Trophoblast cell (in vitro differentiated cells and primary cell): ENCODE measurements at regions not wholly inside any gene's neighbourhood (a gene's known extent, or its start where the extent isn't known, plus 50 kb on each side); places are given as distances from the start of the nearest gene placed in this dataset.

Experiments
- DNase-seq, 2 donors: peaks; one replicate each; pipeline ENCODE4 v3.0.0-alpha.2; 2016
- H2AFZ ChIP-seq: 2 replicates; pipeline ENCODE4 v1.6.1; 2013; ENCODE audit warnings: low read length, moderate library complexity, mild to moderate bottlenecking; ENCODE audit not compliant: insufficient read depth, poor library complexity
- H2AK5ac ChIP-seq: 2 replicates; pipeline ENCODE4 v1.6.1; 2013; ENCODE audit warnings: mild to moderate bottlenecking, low read length
- H2BK120ac ChIP-seq: 2 replicates; pipeline ENCODE4 v1.6.1; 2013; ENCODE audit warnings: low read length, mild to moderate bottlenecking, moderate library complexity; ENCODE audit not compliant: insufficient read depth, poor library complexity
- H2BK12ac ChIP-seq: 2 replicates; pipeline ENCODE4 v1.6.1; 2013; ENCODE audit warnings: mild to moderate bottlenecking, low read length, moderate library complexity
- H2BK5ac ChIP-seq: 2 replicates; pipeline ENCODE4 v1.6.1; 2013; ENCODE audit warnings: low read length, low read depth, moderate library complexity, mild to moderate bottlenecking; ENCODE audit not compliant: poor library complexity
- H3K14ac ChIP-seq: 2 replicates; pipeline ENCODE4 v1.6.1; 2013; ENCODE audit warnings: mild to moderate bottlenecking, low read length
- H3K18ac ChIP-seq: 2 replicates; pipeline ENCODE4 v1.6.1; 2013; ENCODE audit warnings: mild to moderate bottlenecking, low read length
- H3K23ac ChIP-seq: 2 replicates; pipeline ENCODE4 v1.6.1; 2013; ENCODE audit warnings: low read length
- H3K27ac ChIP-seq: 2 replicates; pipeline ENCODE4 v1.5.1; 2013; ENCODE audit warnings: low read depth, mild to moderate bottlenecking, inconsistent platforms, low read length, moderate library complexity
- H3K27me3 ChIP-seq: 2 replicates; pipeline ENCODE4 v1.6.1; 2013; ENCODE audit warnings: inconsistent platforms, mild to moderate bottlenecking, low read length, moderate library complexity; ENCODE audit not compliant: insufficient read depth
- H3K36me3 ChIP-seq, 2 experiments: 1 replicate in 1 of 2; 2 replicates in 1 of 2; pipeline ENCODE4 v1.6.1; 2013; ENCODE audit warnings: low read length in 2 of 2, mild to moderate bottlenecking in 2 of 2, moderate library complexity in 1 of 2; ENCODE audit not compliant: insufficient read depth in 2 of 2, control insufficient read depth in 1 of 2
- H3K4ac ChIP-seq: 2 replicates; pipeline ENCODE4 v1.6.1; 2013; ENCODE audit warnings: low read depth, mild to moderate bottlenecking, low read length, moderate library complexity
- H3K4me1 ChIP-seq, 2 experiments: 1 replicate in 1 of 2; 2 replicates in 1 of 2; pipeline ENCODE4 v1.6.1; 2013; ENCODE audit warnings: low read length in 2 of 2, mild to moderate bottlenecking in 2 of 2, moderate library complexity in 1 of 2; ENCODE audit not compliant: insufficient read depth in 2 of 2, control insufficient read depth in 1 of 2
- H3K4me2 ChIP-seq: 2 replicates; pipeline ENCODE4 v1.6.1; 2013; ENCODE audit warnings: inconsistent platforms, mild to moderate bottlenecking, low read length, moderate library complexity
- H3K4me3 ChIP-seq: 2 replicates; pipeline ENCODE4 v1.5.1; 2013; ENCODE audit warnings: mild to moderate bottlenecking, low read depth, low read length, inconsistent platforms
- H3K79me1 ChIP-seq: one replicate; pipeline ENCODE4 v1.6.1; 2013; ENCODE audit warnings: low read length
- H3K79me2 ChIP-seq: 2 replicates; pipeline ENCODE4 v1.6.1; 2013; ENCODE audit warnings: low read length, mild to moderate bottlenecking; ENCODE audit not compliant: control insufficient read depth, insufficient read depth, poor library complexity
- H3K9ac ChIP-seq: 2 replicates; pipeline ENCODE4 v1.6.1; 2013; ENCODE audit warnings: mild to moderate bottlenecking, low read length
- H3K9me3 ChIP-seq: 2 replicates; pipeline ENCODE4 v1.6.1; 2013; ENCODE audit warnings: low read depth, mild to moderate bottlenecking, control low read depth, inconsistent platforms, low read length; ENCODE audit not compliant: insufficient read depth
- H4K12ac ChIP-seq: 2 replicates; pipeline ENCODE4 v1.6.1; 2013; ENCODE audit warnings: low read depth, mild to moderate bottlenecking, low read length, moderate library complexity
- H4K8ac ChIP-seq: 2 replicates; pipeline ENCODE4 v1.6.1; 2013; ENCODE audit warnings: low read depth, mild to moderate bottlenecking, low read length, moderate library complexity
- H4K91ac ChIP-seq: one replicate; pipeline ENCODE4 v1.6.1; 2013; ENCODE audit warnings: low read depth, mild to moderate bottlenecking, low read length, moderate library complexity
- WGBS: extraction: QIAGEN DNeasy Blood & Tissue Kit; methylation state at CpG from one replicate; pipeline ENCODE4 v1.1.7; 2013; ENCODE audit warnings: missing lambda C conversion rate; ENCODE audit not compliant: insufficient read length, insufficient coverage; ENCODE audit errors: extremely low coverage; 5-methylcytosine and 5-hydroxymethylcytosine counted together

DNA sequence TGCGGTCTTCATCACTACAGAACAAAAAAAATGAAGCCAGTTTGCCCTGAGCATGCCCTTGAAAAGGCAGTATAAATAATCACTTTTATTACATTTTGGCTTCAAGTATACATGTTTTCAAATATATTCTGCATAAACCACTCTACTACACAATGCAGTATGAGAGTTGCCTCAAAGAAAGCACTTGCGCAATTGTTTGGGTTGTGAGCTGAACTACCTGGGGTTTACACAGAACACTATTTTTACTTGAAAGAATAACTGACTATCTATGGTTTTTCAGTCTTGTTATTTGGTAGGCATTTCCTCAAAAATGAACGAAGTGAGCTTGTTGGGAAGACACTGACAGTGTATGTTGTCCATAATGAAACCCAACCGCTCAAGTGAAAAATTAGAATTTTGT is 264.4 kb upstream of the KLF12 start:
- H2BK120ac ChIP-seq = no peak overlapping the region
- no peak overlapping the region for H2AFZ ChIP-seq
- no peak overlapping the region for H2AK5ac ChIP-seq
- H3K79me2 ChIP-seq = no peaks in the 10 kb centered on the region
- no peak for DNase-seq
- no peak overlapping the region for H3K14ac ChIP-seq
- no peak overlapping the region for H3K9ac ChIP-seq
- H3K4ac ChIP-seq = no peak overlapping the region
- H3K36me3 ChIP-seq = no peaks in the 10 kb centered on the region
- no peak overlapping the region for H3K18ac ChIP-seq
- no peak overlapping the region for H4K91ac ChIP-seq
- no peak overlapping the region for H2BK5ac ChIP-seq
- no peaks in the 10 kb centered on the region for H3K9me3 ChIP-seq
- no CpG with 5 or more reads among the region's 4 CpGs for WGBS
- H3K79me1 ChIP-seq = no peaks in the 10 kb centered on the region
- no peaks in the 10 kb centered on the region for H3K27me3 ChIP-seq
- no peaks in the 10 kb centered on the region for H3K4me1 ChIP-seq
- no peak overlapping the region for H4K12ac ChIP-seq
- H3K27ac ChIP-seq = no peak overlapping the region
- H3K23ac ChIP-seq = no peak overlapping the region
- no peak overlapping the region for H3K4me2 ChIP-seq
- H4K8ac ChIP-seq = no peak overlapping the region
- H2BK12ac ChIP-seq = no peak overlapping the region
- no peak overlapping the region for H3K4me3 ChIP-seq

DNA sequence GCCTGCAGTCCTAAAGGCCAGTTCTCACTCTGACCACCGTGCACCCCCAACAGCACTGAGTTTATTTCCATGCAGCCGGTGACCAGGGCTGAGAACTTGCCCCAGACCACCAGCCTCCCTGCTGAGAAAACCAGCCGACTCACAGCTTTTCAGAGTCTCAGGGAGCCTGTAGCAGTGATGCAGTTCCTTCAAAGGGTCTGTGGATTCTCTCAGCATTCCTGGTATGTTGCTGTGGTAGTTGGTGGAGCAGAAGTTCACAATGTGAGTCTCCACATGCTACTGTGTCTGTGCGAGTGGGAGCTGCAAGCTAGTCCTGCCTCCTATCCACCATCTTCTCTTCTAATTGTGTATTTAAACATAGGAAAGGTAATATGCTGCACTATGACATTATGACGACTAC is 254.9 kb upstream of the KLF12 start:
- H3K27ac ChIP-seq = no peak overlapping the region
- no peak for DNase-seq
- no peaks in the 10 kb centered on the region for H3K4me1 ChIP-seq
- no peak overlapping the region for H3K23ac ChIP-seq
- no CpG with 5 or more reads among the region's 5 CpGs for WGBS
- H4K8ac ChIP-seq = no peak overlapping the region
- H3K36me3 ChIP-seq = no peaks in the 10 kb centered on the region
- no peak overlapping the region for H2BK120ac ChIP-seq
- H3K4me3 ChIP-seq = no peak overlapping the region
- H4K12ac ChIP-seq = no peak overlapping the region
- no peak overlapping the region for H3K14ac ChIP-seq
- H2BK12ac ChIP-seq = no peak overlapping the region
- H3K27me3 ChIP-seq = no peaks in the 10 kb centered on the region
- no peak overlapping the region for H2BK5ac ChIP-seq
- no peak overlapping the region for H2AK5ac ChIP-seq
- no peak overlapping the region for H3K4me2 ChIP-seq
- no peak overlapping the region for H2AFZ ChIP-seq
- H3K4ac ChIP-seq = no peak overlapping the region
- no peaks in the 10 kb centered on the region for H3K79me2 ChIP-seq
- H3K9me3 ChIP-seq = peaks cover 3% of the 10 kb centered on the region
- no peaks in the 10 kb centered on the region for H3K79me1 ChIP-seq
- H3K9ac ChIP-seq = no peak overlapping the region
- no peak overlapping the region for H4K91ac ChIP-seq
- H3K18ac ChIP-seq = no peak overlapping the region

GRCh38 chr13:74388626-74389025 is 254.4 kb upstream of the KLF12 start:
- no CpG with 5 or more reads among the region's 6 CpGs for WGBS
- Histone ChIP-seq H2BK120ac (no peak overlapping the region), H3K27me3 (no peaks in the 10 kb centered on the region), H2AFZ (no peak overlapping the region), H3K14ac (no peak overlapping the region), H3K4ac (no peak overlapping the region), H2BK5ac (no peak overlapping the region), H4K8ac (no peak overlapping the region), H3K27ac (no peak overlapping the region), H4K91ac (no peak overlapping the region), H3K4me3 (no peak overlapping the region), H2AK5ac (no peak overlapping the region), H3K23ac (no peak overlapping the region), H3K18ac (no peak overlapping the region), H3K4me1 (no peaks in the 10 kb centered on the region), H3K79me1 (no peaks in the 10 kb centered on the region), H3K79me2 (no peaks in the 10 kb centered on the region), H4K12ac (no peak overlapping the region), H3K9me3 (peaks cover 3% of the 10 kb centered on the region), H3K4me2 (no peak overlapping the region), H3K9ac (no peak overlapping the region), H3K36me3 (no peaks in the 10 kb centered on the region), H2BK12ac (no peak overlapping the region)
- DNase-seq = no peak

- no peak overlapping the region for H4K12ac ChIP-seq
- H3K18ac ChIP-seq = no peak overlapping the region
- no peak overlapping the region for H3K4me3 ChIP-seq
- H3K23ac ChIP-seq = no peak overlapping the region
- H2BK12ac ChIP-seq = no peak overlapping the region
- no peak overlapping the region for H4K91ac ChIP-seq
- H2AFZ ChIP-seq = no peak overlapping the region
- DNase-seq = no peak
- no peak overlapping the region for H2BK5ac ChIP-seq
- H3K4me2 ChIP-seq = no peak overlapping the region
- no peak overlapping the region for H2AK5ac ChIP-seq
- H3K36me3 ChIP-seq = no peaks in the 10 kb centered on the region
- no peaks in the 10 kb centered on the region for H3K4me1 ChIP-seq
- no peak overlapping the region for H3K27ac ChIP-seq
- H4K8ac ChIP-seq = no peak overlapping the region
- no peak overlapping the region for H3K4ac ChIP-seq
- H3K9ac ChIP-seq = no peak overlapping the region
- H3K9me3 ChIP-seq = no peaks in the 10 kb centered on the region
- H3K79me2 ChIP-seq = no peaks in the 10 kb centered on the region
- H3K14ac ChIP-seq = no peak overlapping the region
- H2BK120ac ChIP-seq = no peak overlapping the region
- H3K79me1 ChIP-seq = no peaks in the 10 kb centered on the region
- no peaks in the 10 kb centered on the region for H3K27me3 ChIP-seq
Observed at GRCh38 chr13:74372511-74372910, 238.3 kb upstream of the KLF12 start.

DNA sequence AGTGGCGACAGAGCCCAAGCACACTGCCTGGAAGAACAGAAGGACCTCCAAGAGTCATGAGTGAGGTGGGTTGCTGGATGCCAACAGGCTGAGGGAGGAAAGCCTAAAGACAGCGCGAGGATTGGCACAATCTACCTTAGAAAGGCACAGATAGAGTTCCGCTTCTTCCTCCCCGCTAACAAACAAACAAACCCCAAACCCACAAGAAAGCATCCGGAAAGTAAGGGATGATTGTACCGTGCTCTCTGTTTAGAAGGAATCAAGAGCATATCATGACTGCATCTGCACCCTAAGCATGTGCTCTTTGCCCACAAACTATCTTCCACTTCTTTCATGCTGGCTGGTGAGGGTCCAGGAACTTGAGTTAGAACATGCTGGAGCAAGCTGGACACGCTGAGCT is 233.0 kb upstream of the KLF12 start:
- H2BK5ac ChIP-seq = no peak overlapping the region
- no peak overlapping the region for H3K27ac ChIP-seq
- H2BK120ac ChIP-seq = no peak overlapping the region
- no peak overlapping the region for H2AFZ ChIP-seq
- no peaks in the 10 kb centered on the region for H3K79me2 ChIP-seq
- no peak overlapping the region for H3K14ac ChIP-seq
- H4K12ac ChIP-seq = no peak overlapping the region
- no peak overlapping the region for H3K4me2 ChIP-seq
- H3K36me3 ChIP-seq = no peaks in the 10 kb centered on the region
- no CpG with 5 or more reads among the region's 8 CpGs for WGBS
- no peak overlapping the region for H2BK12ac ChIP-seq
- H3K9me3 ChIP-seq = no peaks in the 10 kb centered on the region
- no peaks in the 10 kb centered on the region for H3K79me1 ChIP-seq
- no peak overlapping the region for H3K9ac ChIP-seq
- no peak overlapping the region for H2AK5ac ChIP-seq
- H3K23ac ChIP-seq = no peak overlapping the region
- no peak overlapping the region for H4K91ac ChIP-seq
- no peak overlapping the region for H3K4ac ChIP-seq
- H3K18ac ChIP-seq = no peak overlapping the region
- no peak for DNase-seq
- no peaks in the 10 kb centered on the region for H3K27me3 ChIP-seq
- H3K4me3 ChIP-seq = no peak overlapping the region
- H3K4me1 ChIP-seq = no peaks in the 10 kb centered on the region
- no peak overlapping the region for H4K8ac ChIP-seq
